Kidney (tissue), 13 donors: ENCODE measurements at regions not wholly inside any gene's neighbourhood (a gene's known extent, or its start where the extent isn't known, plus 50 kb on each side); places are given as distances from the start of the nearest gene placed in this dataset.

Experiments used
- DNase-seq, 5 donors: peaks; one replicate each; pipeline ENCODE4 v3.0.0-alpha.2; 2013 to 2020
- FAIRE-seq: peaks from 2 replicates; lab custom pipeline; 2012; peaks lifted over from hg19 to GRCh38; lab: Jason Lieb, UNC
- H3K27ac ChIP-seq, 2 donors: one replicate each; pipeline ENCODE4 v1.7.0; 2013; ENCODE audit warnings: low read depth in 2 of 2, low read length in 2 of 2, inconsistent platforms in 1 of 2
- H3K27me3 ChIP-seq: one replicate; pipeline ENCODE4 v1.7.1; 2013; ENCODE audit warnings: low read length, inconsistent platforms; ENCODE audit not compliant: control insufficient read depth, insufficient read depth
- H3K36me3 ChIP-seq, 3 donors: one replicate each; pipeline versions ENCODE4 v1.7.0 to v1.7.1; 2013; ENCODE audit warnings: low read length in 3 of 3, control low read depth in 1 of 3, inconsistent platforms in 1 of 3; ENCODE audit not compliant: insufficient read depth in 3 of 3, control insufficient read depth in 2 of 3
- H3K4me1 ChIP-seq, 3 donors: one replicate each; pipeline versions ENCODE4 v1.7.0 to v1.7.1; 2013; ENCODE audit warnings: low read length in 3 of 3, inconsistent platforms in 1 of 3, low read depth in 1 of 3; ENCODE audit not compliant: control insufficient read depth in 2 of 3, insufficient read depth in 2 of 3
- H3K4me3 ChIP-seq, 3 donors: one replicate each; pipeline versions ENCODE4 v1.7.0 to v1.8.1; 2013; ENCODE audit warnings: low read length in 3 of 3, control low read depth in 1 of 3, inconsistent platforms in 1 of 3
- H3K9ac ChIP-seq, 3 donors: one replicate each; pipeline versions ENCODE4 v1.7.0 to v1.7.1; 2013; ENCODE audit warnings: low read length in 3 of 3, control low read depth in 1 of 3, inconsistent platforms in 1 of 3
- H3K9me3 ChIP-seq, 3 donors: one replicate each; pipeline versions ENCODE4 v1.7.0 to v1.7.1; 2013; ENCODE audit warnings: low read length in 3 of 3, control low read depth in 1 of 3, inconsistent platforms in 1 of 3; ENCODE audit not compliant: control insufficient read depth in 2 of 3, insufficient read depth in 1 of 3
- intact Hi-C: fragments of 100-400 bp; cut with DNase I; formaldehyde crosslinking; loops from one replicate; pipeline ENCODE4 v1.11.1; 2022
- TF ChIP-seq, protein P1 (sequence below): IDR thresholded peaks from 3 replicates; pipeline ENCODE4 v1.5.1; 2012; ENCODE audit warnings: mild to moderate bottlenecking, moderate library complexity, borderline replicate concordance; ENCODE audit not compliant: insufficient read depth; ENCODE audit errors: extremely low read depth
- donor health status: control.
- donor health status: control.
- donor health status: control.
- donor health status: control.
- donor health status: control.
- donor health status: DM: yes; HTN: yes; CAD: no.
- donor health status: Normal renal cell carcinoma (clear cell type).

GRCh38 chr10:15459218-15459617, 88.1 kb upstream of the FAM171A1 start:
- DNase-seq: no peak
- H3K27me3 ChIP-seq: no peaks in the 10 kb centered on the region
- peaks cover 0 to 5% (median 0%) of the 10 kb centered on the region in 3 donors for H3K4me1 ChIP-seq
- no peaks in the 10 kb centered on the region for H3K9me3 ChIP-seq
- TF ChIP-seq, protein P1, sequence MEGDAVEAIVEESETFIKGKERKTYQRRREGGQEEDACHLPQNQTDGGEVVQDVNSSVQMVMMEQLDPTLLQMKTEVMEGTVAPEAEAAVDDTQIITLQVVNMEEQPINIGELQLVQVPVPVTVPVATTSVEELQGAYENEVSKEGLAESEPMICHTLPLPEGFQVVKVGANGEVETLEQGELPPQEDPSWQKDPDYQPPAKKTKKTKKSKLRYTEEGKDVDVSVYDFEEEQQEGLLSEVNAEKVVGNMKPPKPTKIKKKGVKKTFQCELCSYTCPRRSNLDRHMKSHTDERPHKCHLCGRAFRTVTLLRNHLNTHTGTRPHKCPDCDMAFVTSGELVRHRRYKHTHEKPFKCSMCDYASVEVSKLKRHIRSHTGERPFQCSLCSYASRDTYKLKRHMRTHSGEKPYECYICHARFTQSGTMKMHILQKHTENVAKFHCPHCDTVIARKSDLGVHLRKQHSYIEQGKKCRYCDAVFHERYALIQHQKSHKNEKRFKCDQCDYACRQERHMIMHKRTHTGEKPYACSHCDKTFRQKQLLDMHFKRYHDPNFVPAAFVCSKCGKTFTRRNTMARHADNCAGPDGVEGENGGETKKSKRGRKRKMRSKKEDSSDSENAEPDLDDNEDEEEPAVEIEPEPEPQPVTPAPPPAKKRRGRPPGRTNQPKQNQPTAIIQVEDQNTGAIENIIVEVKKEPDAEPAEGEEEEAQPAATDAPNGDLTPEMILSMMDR: no peak
- H3K9ac ChIP-seq: no peak overlapping the region
- intact Hi-C loops: no loop called here
- no peak overlapping the region for H3K27ac ChIP-seq
- H3K4me3 ChIP-seq: no peak overlapping the region
- no peak for FAIRE-seq
- no peaks in the 10 kb centered on the region for H3K36me3 ChIP-seq

GRCh38 chr10:15457382-15457781, 86.3 kb upstream of the FAM171A1 start:
- no peak overlapping the region for H3K4me3 ChIP-seq
- no peak for DNase-seq
- no peaks in the 10 kb centered on the region for H3K27me3 ChIP-seq
- intact Hi-C loops: no loop called here
- H3K9ac ChIP-seq: no peak overlapping the region
- peaks cover 0 to 10% (median 0%) of the 10 kb centered on the region in 3 donors for H3K4me1 ChIP-seq
- no peak for FAIRE-seq
- H3K36me3 ChIP-seq: no peaks in the 10 kb centered on the region
- no peak overlapping the region for H3K27ac ChIP-seq
- no peaks in the 10 kb centered on the region for H3K9me3 ChIP-seq
- TF ChIP-seq, protein P1: no peak

- Histone ChIP-seq H3K36me3 (no peaks in the 10 kb centered on the region), H3K4me1 (peaks cover 0 to 5% (median 0%) of the 10 kb centered on the region in 3 donors), H3K9ac (no peak overlapping the region), H3K27me3 (no peaks in the 10 kb centered on the region), H3K9me3 (no peaks in the 10 kb centered on the region), H3K4me3 (no peak overlapping the region), H3K27ac (no peak overlapping the region)
- TF ChIP-seq, protein P1: no peak
- no peak for FAIRE-seq
- intact Hi-C loops: no loop called here
- DNase-seq: no peak
Observed at GRCh38 chr10:15455456-15455855, 84.4 kb upstream of the FAM171A1 start.

DNA sequence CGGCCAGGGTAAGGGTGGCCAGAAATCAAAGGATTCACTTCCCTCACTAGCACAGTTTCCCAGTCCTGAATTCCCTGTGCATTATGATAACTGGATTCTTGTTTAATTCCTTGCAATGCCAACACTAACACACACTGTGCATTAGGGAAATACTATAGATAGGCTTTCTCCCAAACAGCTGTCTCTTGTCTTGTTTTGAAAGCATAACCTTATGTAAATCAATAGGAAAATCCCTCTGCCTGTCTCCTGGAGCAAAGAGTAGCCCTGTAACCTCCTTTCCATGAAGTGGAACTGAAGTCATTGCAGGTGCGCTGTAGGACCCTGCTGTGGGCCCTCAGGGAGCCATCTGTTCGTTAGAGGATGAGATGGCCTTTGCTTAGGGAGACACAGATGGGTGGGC, 82.8 kb upstream of the FAM171A1 start:
- DNase-seq (peak in 1 of 5 donors; percentile 42), FAIRE-seq (no peak)
- no peaks in the 10 kb centered on the region for H3K9me3 ChIP-seq
- H3K4me1 ChIP-seq: peaks cover 0 to 5% (median 0%) of the 10 kb centered on the region in 3 donors
- H3K9ac ChIP-seq: no peak overlapping the region
- H3K4me3 ChIP-seq: peak overlapping the region in 1 of 3 donors; percentile 16
- TF ChIP-seq, protein P1: no peak
- H3K27me3 ChIP-seq: no peaks in the 10 kb centered on the region
- no peaks in the 10 kb centered on the region for H3K36me3 ChIP-seq
- no peak overlapping the region for H3K27ac ChIP-seq
- intact Hi-C loops: no loop called here
